Nephron progenitor cell (in vitro differentiated cells): ENCODE measurements at regions not wholly inside any gene's neighbourhood (a gene's known extent, or its start where the extent isn't known, plus 50 kb on each side); places are given as distances from the start of the nearest gene placed in this dataset.

Experiments used
- DNase-seq: peaks from one replicate; pipeline ENCODE4 v3.0.0; 2021
- H3K27ac Mint-ChIP-seq: 2 replicates; pipeline ENCODE4 v1.8.0; 2021; ENCODE audit warnings: mild to moderate bottlenecking, moderate library complexity, mixed read lengths
- H3K27me3 Mint-ChIP-seq: 2 replicates; pipeline ENCODE4 v1.8.0; 2021; ENCODE audit warnings: mild to moderate bottlenecking, low read depth, mixed read lengths; ENCODE audit not compliant: poor library complexity
- H3K36me3 Mint-ChIP-seq: 2 replicates; pipeline ENCODE4 v1.8.0; 2021; ENCODE audit warnings: low read depth, mixed read lengths
- H3K4me1 Mint-ChIP-seq: 2 replicates; pipeline ENCODE4 v1.8.0; 2021; ENCODE audit warnings: mixed read lengths
- H3K4me3 Mint-ChIP-seq: 2 replicates; pipeline ENCODE4 v1.8.0; 2021; ENCODE audit warnings: mild to moderate bottlenecking, moderate library complexity, mixed read lengths
- H3K9me3 Mint-ChIP-seq: 2 replicates; pipeline ENCODE4 v1.8.0; 2021; ENCODE audit warnings: mild to moderate bottlenecking, moderate library complexity, mixed read lengths
- CTCF ChIP-seq: fragments of 200-600 bp; sonication (generic); IDR thresholded peaks from 2 replicates; pipeline ENCODE4 v1.5.0; 2021; ENCODE audit warnings: antibody characterized with exemption

GRCh38 chr18:29753379-29753778, 1289.2 kb downstream of the DSC3 start:
- no peak for TF ChIP-seq CTCF
- Mint-ChIP-seq H3K9me3 (no peaks in the 10 kb centered on the region), H3K27me3 (no peaks in the 10 kb centered on the region), H3K4me3 (no peak overlapping the region), H3K4me1 (no peaks in the 10 kb centered on the region), H3K36me3 (no peaks in the 10 kb centered on the region), H3K27ac (no peak overlapping the region)
- DNase-seq = no peak

- DNase-seq = no peak
- no peaks in the 10 kb centered on the region for H3K36me3 Mint-ChIP-seq
- H3K4me3 Mint-ChIP-seq = no peak overlapping the region
- no peak for TF ChIP-seq CTCF
- no peak overlapping the region for H3K27ac Mint-ChIP-seq
- H3K4me1 Mint-ChIP-seq = peaks cover 6% of the 10 kb centered on the region
- H3K9me3 Mint-ChIP-seq = no peaks in the 10 kb centered on the region
- H3K27me3 Mint-ChIP-seq = peaks cover 3% of the 10 kb centered on the region
Observed at GRCh38 chr18:29749704-29750103, 1292.8 kb downstream of the DSC3 start.

- no peak overlapping the region for H3K27ac Mint-ChIP-seq
- no peaks in the 10 kb centered on the region for H3K36me3 Mint-ChIP-seq
- TF ChIP-seq CTCF = no peak
- DNase-seq = no peak
- H3K4me1 Mint-ChIP-seq = peaks cover 6% of the 10 kb centered on the region
- peaks cover 3% of the 10 kb centered on the region for H3K27me3 Mint-ChIP-seq
- H3K9me3 Mint-ChIP-seq = no peaks in the 10 kb centered on the region
- no peak overlapping the region for H3K4me3 Mint-ChIP-seq
Observed at GRCh38 chr18:29741461-29741860, 1301.1 kb downstream of the DSC3 start.

GRCh38 chr18:29737620-29738019, 1304.9 kb downstream of the DSC3 start:
- TF ChIP-seq CTCF = no peak

GRCh38 chr18:29737190-29737589, 1305.4 kb downstream of the DSC3 start:
- no peak for DNase-seq
- H3K27me3 Mint-ChIP-seq = no peaks in the 10 kb centered on the region
- no peak for TF ChIP-seq CTCF
- H3K4me3 Mint-ChIP-seq = no peak overlapping the region
- H3K27ac Mint-ChIP-seq = no peak overlapping the region
- H3K36me3 Mint-ChIP-seq = no peaks in the 10 kb centered on the region
- no peaks in the 10 kb centered on the region for H3K9me3 Mint-ChIP-seq
- H3K4me1 Mint-ChIP-seq = no peaks in the 10 kb centered on the region

More at GRCh38 chr18:29737620-29738019, 1304.9 kb downstream of the DSC3 start:
- H3K4me3 Mint-ChIP-seq = no peak overlapping the region
- H3K27me3 Mint-ChIP-seq = no peaks in the 10 kb centered on the region
- no peak for DNase-seq
- no peaks in the 10 kb centered on the region for H3K36me3 Mint-ChIP-seq
- H3K27ac Mint-ChIP-seq = no peak overlapping the region
- H3K4me1 Mint-ChIP-seq = no peaks in the 10 kb centered on the region
- H3K9me3 Mint-ChIP-seq = no peaks in the 10 kb centered on the region

- no peaks in the 10 kb centered on the region for H3K36me3 Mint-ChIP-seq
- no peaks in the 10 kb centered on the region for H3K4me1 Mint-ChIP-seq
- H3K4me3 Mint-ChIP-seq = no peak overlapping the region
- no peak overlapping the region for H3K27ac Mint-ChIP-seq
- peaks cover 8% of the 10 kb centered on the region for H3K9me3 Mint-ChIP-seq
- TF ChIP-seq CTCF = no peak
- no peak for DNase-seq
- no peaks in the 10 kb centered on the region for H3K27me3 Mint-ChIP-seq
Observed at GRCh38 chr18:29730073-29730472, 1312.5 kb downstream of the DSC3 start.
